ENCODE measurements at regions not wholly inside any gene's neighbourhood (a gene's known extent, or its start where the extent isn't known, plus 50 kb on each side); places are given as distances from the start of the nearest gene placed in this dataset.

GRCh38 chr4:186424745-186425144 is 130.6 kb downstream of the MTNR1A start:
- no peaks in the 10 kb centered on the region for H3K4me1 ChIP-seq (ENCODE audit: insufficient read depth)
- no peaks in the 10 kb centered on the region for H3F3A ChIP-seq (replicated peaks; ENCODE audit: low read depth)
- no peak overlapping the region for H3K4me2 ChIP-seq
- H3K27me3 Mint-ChIP-seq (ENCODE audit: insufficient read depth, low read depth, poor library complexity), result no peaks in the 10 kb centered on the region
- no peaks in the 10 kb centered on the region for H4K20me1 ChIP-seq (replicated peaks; ENCODE audit: insufficient read depth)
- no peak overlapping the region for H3K27ac Mint-ChIP-seq
- H3K9me2 ChIP-seq (ENCODE audit: insufficient read depth), result no peaks in the 10 kb centered on the region
- DNase-seq (ENCODE audit: low spot score) (no peak), ATAC-seq (no peak)
- H3K4me3 ChIP-seq, result no peak overlapping the region
- H3K36me3 ChIP-seq (ENCODE audit: insufficient read depth), result no peaks in the 10 kb centered on the region
- H3K4me3 Mint-ChIP-seq, result no peak overlapping the region
- no peaks in the 10 kb centered on the region for H3K9me3 Mint-ChIP-seq
- no peaks in the 10 kb centered on the region for H3K79me2 ChIP-seq (replicated peaks; ENCODE audit: insufficient read depth)
- H3K4me1 Mint-ChIP-seq, result no peaks in the 10 kb centered on the region
- H2AFZ ChIP-seq, result peak overlapping the region; percentile 38; the same call in 1 of the 2 replicates
- no peaks in the 10 kb centered on the region for H3K36me3 Mint-ChIP-seq (ENCODE audit: low read depth)
- no peak for TF ChIP-seq EZH2 (IDR thresholded peaks at IDR 0.05; ENCODE audit: low read depth, unreplicated experiment)
- no peaks in the 10 kb centered on the region for H3K27me3 ChIP-seq (ENCODE audit: insufficient read depth)
- no peak overlapping the region for H3K27ac ChIP-seq (ENCODE audit: low read depth)

- Histone ChIP-seq H3K27ac (ENCODE audit: low read depth) (no peak overlapping the region), H3F3A (replicated peaks; ENCODE audit: low read depth) (no peaks in the 10 kb centered on the region), H3K4me3 (no peak overlapping the region), H3K9me2 (ENCODE audit: insufficient read depth) (no peaks in the 10 kb centered on the region), H2AFZ (no peak overlapping the region), H3K27me3 (ENCODE audit: insufficient read depth) (no peaks in the 10 kb centered on the region), H3K4me2 (no peak overlapping the region), H4K20me1 (replicated peaks; ENCODE audit: insufficient read depth) (no peaks in the 10 kb centered on the region), H3K79me2 (replicated peaks; ENCODE audit: insufficient read depth) (no peaks in the 10 kb centered on the region), H3K36me3 (ENCODE audit: insufficient read depth) (no peaks in the 10 kb centered on the region), H3K4me1 (ENCODE audit: insufficient read depth) (no peaks in the 10 kb centered on the region)
- Mint-ChIP-seq H3K27me3 (ENCODE audit: insufficient read depth, low read depth, poor library complexity) (no peaks in the 10 kb centered on the region), H3K4me3 (no peak overlapping the region), H3K9me3 (no peaks in the 10 kb centered on the region), H3K4me1 (no peaks in the 10 kb centered on the region), H3K27ac (no peak overlapping the region), H3K36me3 (ENCODE audit: low read depth) (no peaks in the 10 kb centered on the region)
- ATAC-seq (no peak), DNase-seq (ENCODE audit: low spot score) (no peak)
- no peak for TF ChIP-seq ZNF114 (CRISPR knock-in tag; IDR thresholded peaks at IDR 0.05)
- TF ChIP-seq ETS1 (IDR thresholded peaks at IDR 0.05), result no peak
- no peak for TF ChIP-seq CREB1 (CRISPR knock-in tag; IDR thresholded peaks at IDR 0.05; ENCODE audit: low read depth)
Observed at GRCh38 chr4:186422296-186422695, 133.1 kb downstream of the MTNR1A start.

- Mint-ChIP-seq H3K27me3 (ENCODE audit: insufficient read depth, low read depth, poor library complexity) (no peaks in the 10 kb centered on the region), H3K27ac (no peak overlapping the region), H3K4me1 (no peaks in the 10 kb centered on the region), H3K36me3 (ENCODE audit: low read depth) (no peaks in the 10 kb centered on the region), H3K9me3 (no peaks in the 10 kb centered on the region), H3K4me3 (no peak overlapping the region)
- no peaks in the 10 kb centered on the region for H3K79me2 ChIP-seq (replicated peaks; ENCODE audit: insufficient read depth)
- H3K4me2 ChIP-seq, result no peak overlapping the region
- H3K27ac ChIP-seq (ENCODE audit: low read depth), result no peak overlapping the region
- no peaks in the 10 kb centered on the region for H3K27me3 ChIP-seq (ENCODE audit: insufficient read depth)
- no peaks in the 10 kb centered on the region for H3F3A ChIP-seq (replicated peaks; ENCODE audit: low read depth)
- ATAC-seq, result peak; percentile 54
- H3K9me2 ChIP-seq (ENCODE audit: insufficient read depth), result no peaks in the 10 kb centered on the region
- no peaks in the 10 kb centered on the region for H3K36me3 ChIP-seq (ENCODE audit: insufficient read depth)
- DNase-seq (ENCODE audit: low spot score), result peak; percentile 36
- H2AFZ ChIP-seq, result no peak overlapping the region
- no peaks in the 10 kb centered on the region for H4K20me1 ChIP-seq (replicated peaks; ENCODE audit: insufficient read depth)
- H3K4me3 ChIP-seq, result no peak overlapping the region
- H3K4me1 ChIP-seq (ENCODE audit: insufficient read depth), result no peaks in the 10 kb centered on the region
- TF ChIP-seq CREB1 (CRISPR knock-in tag; IDR thresholded peaks at IDR 0.05; ENCODE audit: low read depth) (no peak), EZH2phosphoT487 (IDR thresholded peaks at IDR 0.05; ENCODE audit: unreplicated experiment) (no peak), NANOG (IDR thresholded peaks at IDR 0.05; ENCODE audit: borderline replicate concordance) (no peak), CTCF (conservative IDR thresholded peaks at IDR 0.05; ENCODE audit: low read depth in 2 of 2) (no peak), ZNF114 (CRISPR knock-in tag; IDR thresholded peaks at IDR 0.05) (no peak), STAT1 (IDR thresholded peaks at IDR 0.05; ENCODE audit: unreplicated experiment) (no peak), EZH2 (IDR thresholded peaks at IDR 0.05; ENCODE audit: low read depth, unreplicated experiment) (no peak), ZNF331 (CRISPR knock-in tag; IDR thresholded peaks at IDR 0.05; ENCODE audit: low read depth) (no peak), JUNB (IDR thresholded peaks at IDR 0.05; ENCODE audit: unreplicated experiment) (no peak)
Observed at GRCh38 chr4:186416451-186417060, 138.8 kb downstream of the MTNR1A start.

Data from GM23338 (cell line).